ENCODE measurements at regions not wholly inside any gene's neighbourhood (a gene's known extent, or its start where the extent isn't known, plus 50 kb on each side); places are given as distances from the start of the nearest gene placed in this dataset.
A peak's percentile ranks its signal among the peaks of the same experiment; 100 is the strongest.
"Not testable (repeated sequence)": the region's sequence is repeated elsewhere in the genome, so short reads cannot be mapped to it uniquely, and the experiment has no call there.

DNA sequence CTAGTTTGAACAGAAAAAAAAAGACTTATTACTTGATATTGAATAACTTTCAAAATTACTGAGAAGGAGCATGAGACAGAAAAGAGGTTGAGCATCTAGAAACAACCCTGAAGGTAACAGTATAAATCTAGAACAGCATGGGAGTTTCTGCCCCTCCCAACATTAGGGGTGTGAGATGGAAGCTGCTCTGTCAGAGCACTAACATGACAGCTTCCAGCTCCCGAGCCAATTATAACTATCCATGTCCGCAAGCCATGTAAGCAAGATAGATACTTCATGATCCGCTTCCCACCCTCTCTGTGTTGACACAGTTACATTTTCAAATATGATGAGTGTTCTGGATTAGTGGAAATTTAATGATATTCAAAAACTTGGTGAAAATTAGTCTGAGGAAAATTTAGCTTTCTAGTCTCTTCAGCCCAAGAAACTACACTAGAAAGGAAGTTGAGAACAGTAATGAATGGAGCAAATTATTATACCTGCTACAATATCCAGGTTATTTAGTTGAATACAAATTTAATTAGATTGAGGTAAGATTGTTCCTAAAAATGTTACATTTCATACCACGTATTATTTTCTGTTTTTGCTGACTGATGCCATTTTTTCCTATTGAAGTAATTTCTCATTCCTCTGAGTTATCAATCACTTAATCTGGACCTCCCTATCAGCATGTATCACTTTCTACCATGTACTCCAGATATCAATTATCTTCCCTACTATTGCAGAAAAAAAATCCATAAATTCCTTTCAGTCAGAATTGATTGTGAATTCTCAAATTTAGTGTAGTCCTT lies 129.3 kb upstream of the SLIT2 start:
- no peak for DNase-seq

DNA sequence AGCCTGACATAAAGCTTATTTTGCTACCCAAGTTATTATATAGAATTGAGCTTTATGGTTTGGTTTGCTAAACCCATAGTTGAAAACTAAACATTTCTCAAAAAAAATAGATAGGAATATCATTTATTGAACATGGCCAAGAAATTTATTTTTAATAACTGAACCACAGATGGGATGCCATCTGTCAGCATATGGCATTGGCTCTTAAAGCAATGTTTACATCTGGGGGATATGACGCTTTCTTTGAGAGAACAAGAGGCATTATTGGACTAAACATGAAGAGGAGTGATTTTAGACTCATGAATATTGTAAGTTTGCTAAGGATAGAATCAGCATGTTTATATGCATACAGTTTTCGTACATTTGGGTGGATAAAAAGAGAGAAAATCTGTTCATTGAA lies 132.6 kb upstream of the SLIT2 start:
- DNase-seq, result no peak

DNA sequence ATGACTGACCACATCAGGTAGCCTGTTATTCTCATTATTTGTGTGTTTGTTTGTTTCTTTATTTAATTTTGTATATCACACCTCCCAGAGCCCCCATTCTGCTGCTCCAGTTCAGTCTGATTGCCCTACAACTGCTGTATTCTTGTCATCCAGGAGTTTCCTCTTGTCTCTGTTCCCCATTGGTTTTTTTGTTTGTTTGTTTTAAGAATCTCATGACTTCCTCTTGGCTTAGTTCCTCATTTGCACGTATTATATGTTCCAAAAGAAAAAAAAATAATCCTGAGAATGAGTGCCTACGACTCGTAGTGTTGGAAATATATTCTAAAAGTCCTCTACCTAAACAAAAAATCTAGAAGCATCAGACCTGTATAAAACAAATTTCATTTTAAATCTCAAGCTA lies 142.3 kb upstream of the SLIT2 start:
- no peak for DNase-seq

DNA sequence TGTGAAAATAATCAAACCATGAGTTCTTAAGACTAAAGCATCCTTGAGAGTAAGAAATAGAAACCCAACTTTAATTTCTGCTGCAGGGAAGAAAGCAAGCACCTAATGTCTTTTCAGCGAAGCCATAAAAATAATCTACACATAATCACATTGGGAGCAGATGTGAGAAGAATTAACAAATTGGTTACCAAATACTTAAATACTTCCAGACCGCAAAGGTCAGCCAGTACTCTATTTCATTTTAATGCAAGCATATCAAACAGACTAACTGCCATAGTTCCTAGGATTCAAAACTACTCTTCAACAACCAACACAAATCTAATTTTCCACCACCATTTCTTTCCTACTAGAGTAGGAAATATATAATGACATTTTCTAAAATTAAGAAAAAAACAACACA lies 144.8 kb upstream of the SLIT2 start:
- no peak for DNase-seq

DNA sequence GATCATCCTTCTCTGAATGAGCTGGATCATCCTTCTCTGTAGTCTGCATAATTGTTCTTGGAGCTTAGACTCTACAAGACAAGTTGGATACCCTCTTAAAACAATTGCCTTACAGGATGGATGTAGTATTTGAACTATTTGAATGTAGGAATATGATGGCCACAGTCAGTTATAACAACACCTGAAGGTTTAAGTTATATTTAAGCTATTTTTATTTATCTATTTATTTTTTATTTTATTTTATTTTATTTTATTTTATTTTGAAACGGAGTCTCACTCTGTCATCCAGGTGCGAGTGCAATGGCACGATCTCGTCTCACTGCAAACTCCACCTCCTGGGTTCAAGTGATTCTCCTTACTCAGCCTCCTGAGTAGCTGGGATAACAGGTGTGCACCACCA lies 149.9 kb upstream of the SLIT2 start:
- no peak for DNase-seq

DNA sequence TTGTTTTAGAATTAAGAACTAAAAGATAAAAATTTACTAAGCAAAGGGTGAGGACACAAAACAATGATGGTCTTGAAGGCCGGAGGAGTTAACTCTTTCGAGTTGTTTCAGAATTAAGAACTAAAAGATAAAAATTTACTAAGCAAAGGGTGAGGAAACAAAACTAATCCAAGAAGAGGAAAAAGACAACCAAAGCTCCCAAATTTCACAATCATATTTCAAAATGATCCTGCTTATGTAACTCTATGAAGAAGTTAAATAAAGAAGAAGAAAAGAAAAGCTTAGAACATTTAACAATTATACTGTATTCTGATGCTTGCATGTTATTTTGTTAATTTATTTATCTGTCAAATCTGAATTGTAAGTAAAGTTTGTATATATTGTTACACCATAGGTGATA lies 154.8 kb upstream of the SLIT2 start:
- no peak for DNase-seq

DNA sequence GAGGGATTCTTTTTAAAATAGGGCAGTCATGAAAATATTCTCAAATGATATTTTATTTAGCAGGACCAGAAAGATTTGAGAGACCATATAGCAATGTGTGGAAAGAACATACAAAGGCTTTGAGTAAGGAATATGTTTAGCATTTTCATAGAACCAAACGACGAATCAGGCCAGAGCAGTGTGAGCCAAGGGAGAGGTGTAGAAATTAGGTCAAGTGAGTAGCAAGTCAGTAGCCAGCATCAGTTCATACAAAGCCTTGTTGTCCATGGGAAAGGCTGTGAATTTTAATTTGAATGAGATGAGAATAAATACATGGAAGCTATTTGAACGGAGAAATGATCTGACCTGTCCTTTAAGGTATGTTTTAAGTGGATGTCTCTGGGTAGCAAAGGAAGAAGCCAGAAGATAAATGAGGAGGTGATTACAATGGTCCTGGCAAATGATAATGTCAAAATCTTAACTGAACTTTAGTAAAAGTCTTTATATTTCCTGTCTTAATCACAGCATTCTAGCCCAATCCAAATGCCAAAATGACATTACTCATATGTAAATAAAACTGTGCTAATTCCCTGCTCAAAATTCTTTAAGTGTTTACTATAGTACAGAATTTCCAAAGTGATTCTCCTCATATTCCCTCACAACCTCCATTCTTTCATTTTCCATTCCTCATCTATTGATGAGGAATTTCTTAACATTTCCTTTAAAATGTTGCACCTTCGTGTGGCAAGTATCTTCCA lies 155.7 kb upstream of the SLIT2 start:
- no peak for DNase-seq

DNA sequence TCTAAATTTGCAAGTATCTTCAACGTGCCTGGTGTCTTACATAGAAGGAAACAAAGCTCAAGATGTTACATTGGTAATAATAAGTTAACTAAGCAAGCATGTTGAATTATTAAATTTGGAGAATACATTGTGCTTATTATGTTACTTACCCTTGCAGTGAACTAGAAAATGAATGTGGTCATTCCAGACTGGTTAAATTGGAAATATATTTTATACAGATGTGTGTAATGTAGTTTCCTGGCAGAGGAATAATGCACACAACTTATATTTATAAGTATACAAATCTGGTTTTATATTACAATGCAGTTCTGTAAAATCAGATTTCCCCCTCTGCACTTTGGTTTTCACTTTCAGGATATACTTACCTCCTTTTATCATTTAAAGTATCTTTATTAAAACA lies 159.9 kb upstream of the SLIT2 start:
- no peak for DNase-seq

DNA sequence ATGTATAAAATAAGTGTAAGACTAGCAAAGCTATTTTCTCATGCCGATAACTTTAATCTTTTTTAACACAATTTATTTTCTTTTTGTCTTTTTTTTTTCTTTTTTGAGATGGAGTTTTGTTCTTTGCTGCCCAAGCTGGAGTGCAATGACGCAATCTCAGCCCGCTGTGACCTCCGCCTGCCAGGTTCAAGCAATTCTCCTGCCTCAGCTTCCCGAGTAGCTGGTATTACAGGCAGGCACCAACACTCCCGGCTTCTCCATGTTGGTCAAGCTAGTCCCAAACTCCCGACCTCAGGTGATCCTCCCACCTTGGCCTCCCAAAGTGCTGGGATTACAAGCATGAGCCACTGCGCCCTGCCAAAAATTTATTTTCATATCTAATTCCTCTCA lies 164.2 kb upstream of the SLIT2 start:
- no peak for DNase-seq

DNA sequence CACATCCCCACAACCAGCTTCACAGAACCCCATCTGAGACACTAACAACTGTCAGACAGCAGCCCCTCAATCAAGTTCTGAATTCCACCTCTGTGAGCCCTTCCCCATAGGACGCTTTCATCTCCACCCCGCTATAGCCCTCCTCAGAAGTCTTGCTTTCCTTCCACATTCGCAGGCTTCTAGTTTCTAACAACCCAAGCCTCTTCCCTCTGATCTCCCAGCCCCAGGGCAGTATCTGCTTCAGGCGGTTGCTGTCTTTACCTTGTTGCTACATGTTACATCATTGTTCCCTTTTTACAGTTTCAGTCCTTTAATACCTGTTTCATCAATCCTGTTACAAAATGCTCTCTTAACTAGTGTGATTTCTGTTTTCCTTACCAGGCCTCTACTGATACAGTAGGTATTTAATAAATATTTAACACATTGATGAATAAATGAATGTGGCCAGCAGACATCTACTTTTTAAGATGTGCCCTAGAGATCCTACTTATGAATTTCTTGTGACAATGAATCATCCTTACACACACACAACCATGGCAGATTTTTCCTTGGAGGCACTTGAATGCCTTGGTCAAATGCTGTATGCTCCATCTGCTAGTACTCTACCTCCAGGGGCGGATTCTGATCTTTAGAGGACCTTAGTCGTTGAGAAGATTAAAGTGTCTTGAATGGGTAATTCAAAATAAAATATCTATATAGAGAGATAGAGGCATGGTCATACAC lies 164.7 kb upstream of the SLIT2 start:
- DNase-seq, result no peak

DNA sequence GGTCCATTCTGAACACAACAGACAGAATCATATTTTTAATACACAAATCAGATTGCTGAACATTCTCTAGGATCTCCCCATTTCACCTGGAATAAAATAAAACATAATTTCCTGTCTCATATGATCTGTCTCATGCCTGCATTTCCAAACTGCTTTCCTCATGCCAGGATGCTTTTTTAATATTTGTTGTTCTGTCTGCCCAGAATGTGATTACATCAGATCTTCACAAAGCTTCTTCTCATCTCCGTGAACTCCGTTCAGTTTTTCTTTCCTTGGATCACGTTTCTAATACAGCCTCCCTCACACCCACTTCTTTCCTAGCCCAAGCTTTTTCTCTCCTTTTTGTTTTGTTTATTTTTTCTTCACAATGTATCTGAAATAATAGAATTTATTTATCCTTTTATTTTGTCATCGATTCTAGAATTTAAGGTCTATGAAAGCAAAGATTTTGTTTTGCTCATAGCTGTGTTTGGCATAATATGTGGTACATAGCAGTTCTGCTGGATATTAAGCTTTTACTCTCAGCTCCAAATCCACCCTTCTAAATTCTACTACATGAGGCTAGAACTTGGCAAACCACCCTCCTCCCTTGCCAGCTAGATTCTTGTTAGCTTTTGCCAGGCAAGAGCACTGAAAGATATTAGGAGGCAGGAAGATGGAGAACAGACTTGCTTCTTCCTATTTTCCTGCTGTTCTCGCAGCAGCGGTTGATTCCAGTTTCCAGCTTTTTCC lies 165.5 kb upstream of the SLIT2 start:
- no peak for DNase-seq

DNA sequence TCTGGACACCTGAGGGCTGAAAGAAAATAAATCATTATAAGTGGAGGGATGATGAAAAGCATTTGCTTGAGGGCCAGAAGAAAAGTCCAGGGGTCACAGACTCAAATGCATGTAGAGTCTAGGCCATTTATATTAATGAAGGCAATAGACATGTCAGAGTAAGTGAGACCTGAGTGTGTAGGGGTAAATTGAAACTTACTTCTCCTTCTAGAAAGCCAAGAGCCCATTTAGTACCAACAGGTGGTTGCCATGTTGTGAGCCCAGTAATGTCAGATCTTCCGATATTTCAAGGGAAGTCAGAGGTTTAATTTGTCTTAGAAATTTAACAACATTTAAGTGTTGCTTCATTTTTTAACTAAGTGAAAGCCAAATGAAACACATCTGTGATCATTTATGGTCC lies 166.1 kb upstream of the SLIT2 start:
- no peak for DNase-seq

DNA sequence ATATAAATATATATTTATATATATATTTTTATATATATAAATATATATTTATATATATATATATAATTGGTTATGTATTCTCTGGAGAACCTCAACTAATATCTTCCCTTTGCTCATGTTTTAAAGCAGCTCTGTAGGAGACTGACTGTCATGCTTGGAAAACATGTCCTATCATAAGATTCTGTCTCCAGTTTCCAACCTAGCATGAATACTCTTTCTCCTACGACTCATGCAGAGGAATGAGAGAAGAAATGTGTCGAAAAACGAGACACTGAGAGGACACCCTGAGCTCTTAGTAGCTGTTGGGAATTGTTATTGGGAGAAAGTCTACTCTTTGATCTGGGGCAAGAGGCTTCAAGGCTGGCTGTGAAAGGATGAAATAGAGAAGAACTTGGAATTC lies 166.5 kb upstream of the SLIT2 start:
- no peak for DNase-seq

DNA sequence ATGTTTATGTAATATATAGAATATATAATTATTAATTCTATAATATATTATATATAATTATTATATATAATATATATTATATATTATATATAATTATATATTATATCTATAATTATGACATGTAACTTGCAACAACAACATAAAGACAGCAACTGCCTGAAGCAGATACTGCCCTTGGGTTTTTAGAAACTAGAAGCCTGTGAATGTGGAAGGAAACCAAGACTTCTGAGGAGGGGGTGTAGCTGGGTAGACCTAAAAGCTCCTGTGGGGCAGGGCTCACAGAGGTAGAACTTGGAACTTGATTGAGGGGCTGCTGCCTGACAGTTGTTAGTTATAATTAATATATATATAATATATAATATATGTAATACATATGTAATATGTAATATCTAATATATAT lies 167.2 kb upstream of the SLIT2 start:
- DNase-seq, result peak; percentile 9

DNA sequence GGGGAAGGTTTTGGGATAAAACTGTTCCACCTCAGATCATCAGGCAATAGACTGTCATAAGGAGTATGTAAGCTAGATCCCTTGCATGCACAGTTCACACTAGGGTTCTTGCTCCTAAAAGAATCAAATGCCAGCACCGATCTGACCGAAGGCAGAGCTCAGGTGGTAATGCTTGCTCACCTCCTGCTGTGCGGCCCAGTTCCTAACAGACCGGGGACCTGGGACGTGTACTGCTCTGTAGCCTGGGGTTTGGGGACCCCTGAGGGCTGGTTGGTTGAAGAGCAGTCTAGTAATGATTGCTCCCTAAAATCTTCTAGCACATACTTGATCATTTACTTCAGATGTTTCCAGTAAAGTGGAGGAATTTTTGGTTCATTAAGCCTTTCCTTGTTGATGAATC lies 173.1 kb upstream of the SLIT2 start:
- no peak for DNase-seq

DNA sequence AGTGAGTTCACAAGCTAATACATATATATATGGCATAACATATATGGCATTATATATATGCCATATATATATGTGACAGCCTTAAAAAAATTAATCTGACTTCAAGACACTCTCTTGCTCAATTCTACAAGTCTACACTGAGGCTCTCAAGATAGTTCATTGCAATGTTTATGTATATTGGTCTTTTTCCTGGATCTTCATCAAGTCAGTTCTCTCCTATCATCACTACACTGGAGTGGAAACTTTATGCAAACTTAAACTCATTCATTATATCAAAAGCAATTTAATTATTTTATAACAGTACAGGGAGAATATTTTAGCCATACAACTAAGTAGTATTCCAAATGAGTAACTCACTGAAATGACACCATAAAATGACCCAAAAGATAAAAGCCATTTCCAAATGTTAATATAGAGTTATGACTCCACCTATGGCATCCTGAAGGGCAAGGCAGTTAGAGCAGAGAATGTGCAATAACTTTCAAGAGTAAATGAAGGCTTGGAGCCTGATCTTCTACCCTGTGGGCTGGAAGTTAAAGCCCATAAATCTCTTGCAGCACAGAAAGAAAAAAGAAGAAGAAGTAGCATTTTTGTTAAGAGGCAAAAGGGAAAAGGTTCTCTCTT lies 176.3 kb upstream of the SLIT2 start:
- no peak for DNase-seq

DNA sequence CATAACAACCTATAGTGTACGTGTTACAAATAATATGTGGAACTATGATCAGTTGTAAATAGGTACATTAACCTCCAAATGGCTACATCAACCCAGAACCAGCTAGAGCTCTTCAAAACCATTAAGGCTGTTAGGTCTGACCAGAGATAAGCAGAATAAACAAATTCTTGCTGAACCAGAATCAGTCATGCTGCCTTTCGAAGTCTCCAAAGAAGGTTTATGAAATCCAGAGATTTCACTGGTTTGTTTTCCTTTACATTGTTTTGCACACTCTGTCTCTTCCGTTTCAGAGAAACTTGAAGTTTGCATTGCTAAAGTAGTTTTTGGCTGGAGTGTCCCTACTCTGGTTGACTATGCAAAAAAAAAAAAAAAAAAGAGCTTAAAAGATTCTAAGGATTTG lies 177.3 kb upstream of the SLIT2 start:
- DNase-seq, result no peak

DNA sequence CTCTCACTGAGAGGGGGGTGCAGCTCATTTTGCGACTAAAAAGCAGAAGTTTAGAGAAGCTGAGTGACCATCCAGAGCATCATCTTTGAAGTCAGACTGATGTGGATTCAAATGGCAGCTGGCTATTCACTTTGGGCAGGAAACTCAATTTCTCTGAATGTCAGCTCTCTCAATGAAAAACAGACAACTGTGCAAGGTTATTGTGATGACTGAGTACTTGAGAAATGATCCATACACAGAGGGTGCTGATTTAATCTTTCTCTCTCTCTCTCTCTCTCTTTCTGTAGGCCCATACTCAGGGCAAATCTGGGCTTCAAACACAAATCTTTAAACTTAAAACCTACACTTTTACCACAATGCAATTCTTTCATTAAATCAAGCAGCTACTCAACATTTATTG lies 185.8 kb upstream of the SLIT2 start:
- no peak for DNase-seq

DNA sequence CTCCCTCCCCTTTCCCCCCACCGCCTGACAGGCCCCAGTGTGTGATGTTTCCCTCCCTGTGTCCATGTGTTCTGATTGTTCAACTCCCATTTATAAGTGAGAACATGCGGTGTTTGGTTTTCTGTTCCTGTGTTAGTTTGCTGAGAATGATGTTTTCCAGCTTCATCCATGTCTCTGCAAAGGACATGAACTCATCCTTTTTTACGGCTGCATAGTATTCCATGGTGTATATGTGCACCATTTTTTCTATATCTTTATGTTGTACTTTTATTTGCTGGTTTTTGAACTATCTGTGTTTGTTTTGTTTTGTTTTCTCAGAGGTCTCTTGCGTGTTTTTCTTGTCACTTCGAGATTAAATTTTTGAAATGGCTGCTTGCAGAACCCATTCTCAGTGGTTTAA lies 188.8 kb upstream of the SLIT2 start:
- not testable (repeated sequence) for DNase-seq

DNA sequence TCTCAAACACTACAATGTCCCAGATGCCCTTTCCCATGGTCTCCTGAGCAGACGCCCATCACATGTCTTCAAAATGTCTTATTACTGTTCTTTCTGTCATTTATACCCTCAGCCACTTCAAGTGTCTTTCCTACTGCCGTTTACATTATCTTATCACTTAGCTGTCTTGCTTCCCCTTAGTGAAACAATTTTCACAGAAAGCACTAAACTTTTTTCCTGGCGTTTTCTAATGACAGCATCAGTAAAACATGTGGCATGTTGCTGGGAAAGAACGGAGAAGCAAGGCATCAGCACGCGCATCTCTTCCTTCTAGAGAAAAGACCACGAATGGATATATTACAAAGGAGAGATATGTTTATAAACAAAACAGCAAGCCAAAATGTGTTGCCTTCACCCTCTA lies 189.7 kb upstream of the SLIT2 start:
- DNase-seq, result no peak

DNA sequence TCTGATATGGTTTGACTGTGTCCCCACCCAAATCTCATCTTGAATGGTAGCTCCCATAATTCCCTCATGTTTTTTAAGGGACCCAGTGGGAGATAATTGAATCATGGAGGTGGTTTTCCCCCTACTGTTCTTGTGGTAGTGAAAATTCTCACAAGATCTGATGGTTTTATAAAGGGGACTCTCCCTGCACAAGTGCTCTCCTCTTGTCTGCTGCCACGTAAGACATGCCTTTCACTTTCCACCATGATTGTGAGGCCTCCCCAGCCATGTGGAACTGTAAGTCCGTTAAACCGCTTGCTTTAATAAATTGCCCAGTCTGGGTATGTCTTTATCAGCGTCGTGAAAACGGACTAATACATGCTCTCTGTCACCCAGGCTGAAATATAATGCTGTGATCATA lies 200.9 kb upstream of the SLIT2 start:
- no peak for DNase-seq

DNA sequence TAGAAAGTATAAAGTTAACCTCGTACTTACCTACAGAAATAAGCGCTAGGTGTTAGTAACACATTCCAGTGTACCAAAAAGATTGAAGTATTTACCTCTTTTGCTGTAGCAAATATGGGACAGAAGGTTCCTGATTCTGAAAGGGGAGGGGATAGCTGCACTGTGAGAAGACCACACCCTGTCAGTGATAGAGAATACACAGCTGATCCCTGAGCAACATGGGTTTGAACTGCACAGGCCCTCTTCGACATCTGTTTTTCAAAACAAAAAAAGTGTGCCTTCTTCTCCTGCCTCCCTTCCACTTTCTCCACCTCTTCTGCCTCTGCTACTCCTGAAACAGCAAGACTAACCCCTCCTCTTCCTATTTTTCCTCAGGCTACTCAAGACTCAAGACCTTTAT lies 201.8 kb upstream of the SLIT2 start:
- no peak for DNase-seq
